GM12891 (cell line): ENCODE measurements at regions not wholly inside any gene's neighbourhood (a gene's known extent, or its start where the extent isn't known, plus 50 kb on each side); places are given as distances from the start of the nearest gene placed in this dataset.

Experiments
- POLR2A ChIP-seq: IDR thresholded peaks from 2 replicates; pipeline ENCODE4 v1.6.1; 2011; ENCODE audit warnings: low read depth, low read length, control low read depth
- POLR2AphosphoS5 ChIP-seq: IDR thresholded peaks from 2 replicates; pipeline ENCODE4 v1.6.1; 2011; ENCODE audit warnings: low read depth, low read length, control low read depth
- POU2F2 ChIP-seq: IDR thresholded peaks from 2 replicates; pipeline ENCODE4 v1.6.1; 2011; ENCODE audit warnings: low read depth, mild to moderate bottlenecking, control low read depth, low read length, moderate library complexity

- TF ChIP-seq POLR2A (no peak), POU2F2 (no peak), POLR2AphosphoS5 (no peak)
Measured at GRCh38 chr2:241925277-241925676, 55.7 kb downstream of the RTP5 start.
